Neural progenitor cell (in vitro differentiated cells): ENCODE measurements at regions not wholly inside any gene's neighbourhood (a gene's known extent, or its start where the extent isn't known, plus 50 kb on each side); places are given as distances from the start of the nearest gene placed in this dataset.

Source experiments
- DNase-seq: peaks from one replicate; pipeline ENCODE4 v3.0.0-alpha.2; 2016; ENCODE audit warnings: low spot score
- H2AFZ ChIP-seq: fragments of 200-600 bp; sonication (generic); replicated peaks from 2 replicates; pipeline ENCODE4 v1.6.1; 2016; ENCODE audit warnings: antibody characterized with exemption
- H3F3A ChIP-seq: fragments of 200-600 bp; sonication (generic); 2 replicates; pipeline ENCODE4 v1.6.1; 2016; ENCODE audit warnings: antibody characterized with exemption, low read depth
- H3K27ac ChIP-seq: fragments of 200-600 bp; sonication (generic); 2 replicates; pipeline ENCODE4 v1.5.1; 2016; ENCODE audit warnings: mild to moderate bottlenecking
- H3K27me3 ChIP-seq: fragments of 200-600 bp; sonication (generic); 2 replicates; pipeline ENCODE4 v1.6.1; 2016; ENCODE audit warnings: mild to moderate bottlenecking, moderate library complexity
- H3K36me3 ChIP-seq: fragments of 200-600 bp; sonication (generic); 2 replicates; pipeline ENCODE4 v1.5.1; 2016
- H3K4me1 ChIP-seq: fragments of 200-600 bp; sonication (generic); 2 replicates; pipeline ENCODE4 v1.6.1; 2016; ENCODE audit warnings: mixed run types
- H3K4me2 ChIP-seq: fragments of 200-600 bp; sonication (generic); 2 replicates; pipeline ENCODE4 v1.6.1; 2016
- H3K4me3 ChIP-seq: fragments of 200-600 bp; sonication (generic); 2 replicates; pipeline ENCODE4 v1.5.1; 2016
- H3K79me2 ChIP-seq: fragments of 200-600 bp; sonication (generic); 2 replicates; pipeline ENCODE4 v1.6.1; 2016; ENCODE audit warnings: low read depth
- H3K9ac ChIP-seq: fragments of 200-600 bp; sonication (generic); 2 replicates; pipeline ENCODE4 v1.6.1; 2016
- H3K9me3 ChIP-seq: fragments of 200-600 bp; sonication (generic); 2 replicates; pipeline ENCODE4 v1.5.1; 2016; ENCODE audit warnings: low read depth
- H4K20me1 ChIP-seq: fragments of 200-600 bp; sonication (generic); 2 replicates; pipeline ENCODE4 v1.6.1; 2016; ENCODE audit warnings: low read depth
- H3K27ac Mint-ChIP-seq: 3 replicates; pipeline ENCODE4 v1.8.0; 2021; ENCODE audit warnings: mixed read lengths
- H3K27me3 Mint-ChIP-seq: 2 replicates; pipeline ENCODE4 v1.8.0; 2022; ENCODE audit warnings: low read depth, mild to moderate bottlenecking, inconsistent platforms, moderate library complexity, mixed read lengths; ENCODE audit not compliant: insufficient read depth
- H3K36me3 Mint-ChIP-seq: 3 replicates; pipeline ENCODE4 v1.8.0; 2021; ENCODE audit warnings: mixed read lengths
- H3K4me1 Mint-ChIP-seq: 3 replicates; pipeline ENCODE4 v1.8.0; 2021; ENCODE audit warnings: mixed read lengths
- H3K4me3 Mint-ChIP-seq: 3 replicates; pipeline ENCODE4 v1.8.0; 2021; ENCODE audit warnings: mild to moderate bottlenecking, moderate library complexity, mixed read lengths
- H3K9me3 Mint-ChIP-seq: 3 replicates; pipeline ENCODE4 v1.8.0; 2020; ENCODE audit warnings: mixed read lengths
- EZH2 ChIP-seq: fragments of 200-600 bp; sonication (generic); IDR thresholded peaks from 2 replicates; pipeline ENCODE4 v1.6.1; 2017; ENCODE audit warnings: antibody characterized with exemption, mild to moderate bottlenecking, moderate library complexity
- EZH2phosphoT487 ChIP-seq: fragments of 200-600 bp; sonication (generic); IDR thresholded peaks from 2 replicates; pipeline ENCODE4 v1.6.1; 2017; ENCODE audit warnings: antibody characterized with exemption
- TF ChIP-seq, protein P1 (sequence below): fragments of 200-600 bp; sonication (generic); IDR thresholded peaks from 2 replicates; pipeline ENCODE4 v1.5.1; 2017; ENCODE audit warnings: antibody characterized with exemption, mild to moderate bottlenecking

DNA sequence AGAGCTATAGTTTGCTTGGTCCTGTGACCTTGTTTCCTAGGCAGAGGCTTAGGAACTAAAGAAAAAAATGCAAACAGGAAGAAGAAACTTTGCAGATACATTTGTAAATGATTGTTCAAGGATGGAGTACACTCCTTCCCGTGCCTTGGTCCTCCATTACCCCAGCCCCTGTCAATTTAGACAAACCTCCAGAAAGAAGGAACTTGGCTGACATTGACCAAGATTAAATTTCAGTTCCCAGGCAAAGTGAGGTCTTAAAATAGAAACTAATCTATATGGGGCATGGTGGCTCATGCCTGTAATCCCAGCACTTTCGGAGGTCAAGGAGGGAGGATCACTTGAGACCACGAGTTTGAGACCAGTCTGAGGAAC, 179.9 kb upstream of the FN1 start:
- Mint-ChIP-seq H3K4me1 (peaks cover 48% of the 10 kb centered on the region), H3K27ac (peak overlapping the region; percentile 18), H3K27me3 (no peaks in the 10 kb centered on the region), H3K9me3 (peaks cover 18% of the 10 kb centered on the region), H3K36me3 (peaks cover 2% of the 10 kb centered on the region), H3K4me3 (no peak overlapping the region)
- H4K20me1 ChIP-seq, result no peaks in the 10 kb centered on the region
- TF ChIP-seq, protein P1, sequence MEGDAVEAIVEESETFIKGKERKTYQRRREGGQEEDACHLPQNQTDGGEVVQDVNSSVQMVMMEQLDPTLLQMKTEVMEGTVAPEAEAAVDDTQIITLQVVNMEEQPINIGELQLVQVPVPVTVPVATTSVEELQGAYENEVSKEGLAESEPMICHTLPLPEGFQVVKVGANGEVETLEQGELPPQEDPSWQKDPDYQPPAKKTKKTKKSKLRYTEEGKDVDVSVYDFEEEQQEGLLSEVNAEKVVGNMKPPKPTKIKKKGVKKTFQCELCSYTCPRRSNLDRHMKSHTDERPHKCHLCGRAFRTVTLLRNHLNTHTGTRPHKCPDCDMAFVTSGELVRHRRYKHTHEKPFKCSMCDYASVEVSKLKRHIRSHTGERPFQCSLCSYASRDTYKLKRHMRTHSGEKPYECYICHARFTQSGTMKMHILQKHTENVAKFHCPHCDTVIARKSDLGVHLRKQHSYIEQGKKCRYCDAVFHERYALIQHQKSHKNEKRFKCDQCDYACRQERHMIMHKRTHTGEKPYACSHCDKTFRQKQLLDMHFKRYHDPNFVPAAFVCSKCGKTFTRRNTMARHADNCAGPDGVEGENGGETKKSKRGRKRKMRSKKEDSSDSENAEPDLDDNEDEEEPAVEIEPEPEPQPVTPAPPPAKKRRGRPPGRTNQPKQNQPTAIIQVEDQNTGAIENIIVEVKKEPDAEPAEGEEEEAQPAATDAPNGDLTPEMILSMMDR, result no peak
- H3K27ac ChIP-seq, result no peak overlapping the region
- no peaks in the 10 kb centered on the region for H3K9me3 ChIP-seq
- H3K79me2 ChIP-seq, result no peaks in the 10 kb centered on the region
- no peak overlapping the region for H3K9ac ChIP-seq
- H3K27me3 ChIP-seq, result no peaks in the 10 kb centered on the region
- H3K36me3 ChIP-seq, result no peaks in the 10 kb centered on the region
- H3K4me2 ChIP-seq, result no peak overlapping the region
- peaks cover 16% of the 10 kb centered on the region for H3K4me1 ChIP-seq
- DNase-seq, result no peak
- peaks cover 10% of the 10 kb centered on the region for H3F3A ChIP-seq
- no peak overlapping the region for H3K4me3 ChIP-seq
- no peak overlapping the region for H2AFZ ChIP-seq

DNA sequence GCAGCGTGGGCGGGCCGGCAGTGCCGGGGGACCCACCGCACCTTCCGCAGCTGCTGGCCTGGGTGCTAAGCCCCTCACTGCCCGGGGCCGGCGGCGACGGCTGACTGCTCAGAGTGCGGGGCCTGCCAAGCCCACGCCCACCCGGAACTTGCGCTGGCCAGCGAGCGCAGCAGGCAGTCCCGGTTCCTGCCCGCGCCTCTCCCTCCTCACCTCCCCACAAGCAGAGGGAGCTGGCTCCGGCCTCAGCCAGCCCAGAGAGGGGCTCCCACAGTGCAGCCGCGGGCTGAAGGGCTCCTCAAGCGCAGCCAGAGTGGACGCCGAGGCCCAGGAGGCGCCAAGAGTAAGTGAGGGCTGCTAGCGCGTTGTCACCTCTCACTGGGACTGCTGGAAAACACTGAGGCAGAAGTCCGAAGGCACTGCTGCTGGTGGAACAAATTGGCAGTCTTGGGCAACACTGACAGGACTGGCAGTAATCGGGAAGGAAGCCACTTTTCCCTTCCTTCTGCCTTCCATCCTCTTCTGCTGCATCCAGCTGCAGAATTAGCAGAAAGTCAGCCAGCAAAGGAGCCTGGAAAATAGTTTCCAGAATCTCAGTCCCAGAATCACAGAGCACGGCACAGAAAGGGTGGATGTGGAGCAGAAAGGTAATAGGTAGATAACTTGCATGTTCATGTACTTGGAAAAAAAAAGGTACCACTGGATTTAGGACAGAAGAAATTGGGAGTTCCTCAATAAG, 179.4 kb upstream of the FN1 start:
- H3K27ac Mint-ChIP-seq, result peak overlapping the region; percentile 18
- peaks cover 18% of the 10 kb centered on the region for H3K9me3 Mint-ChIP-seq
- no peak overlapping the region for H3K4me2 ChIP-seq
- H3K4me3 ChIP-seq, result no peak overlapping the region
- H3K27me3 Mint-ChIP-seq, result no peaks in the 10 kb centered on the region
- H3K36me3 ChIP-seq, result no peaks in the 10 kb centered on the region
- no peak for DNase-seq
- H3K4me1 Mint-ChIP-seq, result peaks cover 42% of the 10 kb centered on the region
- H3K9ac ChIP-seq, result no peak overlapping the region
- no peaks in the 10 kb centered on the region for H3K9me3 ChIP-seq
- H3K27ac ChIP-seq, result no peak overlapping the region
- no peak for TF ChIP-seq EZH2
- TF ChIP-seq, protein P1, result no peak
- TF ChIP-seq EZH2phosphoT487, result no peak
- no peak overlapping the region for H3K4me3 Mint-ChIP-seq
- H3K27me3 ChIP-seq, result no peaks in the 10 kb centered on the region
- H3K4me1 ChIP-seq, result peaks cover 16% of the 10 kb centered on the region
- H3K36me3 Mint-ChIP-seq, result peaks cover 2% of the 10 kb centered on the region
- H4K20me1 ChIP-seq, result no peaks in the 10 kb centered on the region
- H2AFZ ChIP-seq, result no peak overlapping the region
- peaks cover 10% of the 10 kb centered on the region for H3F3A ChIP-seq
- H3K79me2 ChIP-seq, result no peaks in the 10 kb centered on the region

DNA sequence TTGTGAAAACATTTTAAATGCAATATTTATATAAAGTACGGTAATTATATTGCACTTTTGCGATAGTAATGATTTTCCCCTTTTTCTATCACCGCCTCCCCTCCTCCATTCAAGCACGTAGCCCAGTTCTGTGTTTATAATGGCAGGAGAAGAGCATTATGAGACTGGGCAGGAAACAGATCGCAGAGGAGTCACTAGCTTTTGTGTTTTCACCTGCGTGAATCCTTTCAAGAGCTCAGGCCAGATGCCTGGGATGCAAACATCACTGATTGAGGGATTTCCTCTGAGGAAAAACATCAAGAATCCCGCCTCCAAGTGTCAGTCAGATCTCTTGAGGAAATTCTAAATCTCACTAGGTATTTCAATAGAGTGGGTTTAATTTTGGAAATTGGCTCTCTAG, 178.4 kb upstream of the FN1 start:
- Mint-ChIP-seq H3K9me3 (peaks cover 18% of the 10 kb centered on the region), H3K27me3 (no peaks in the 10 kb centered on the region), H3K4me3 (no peak overlapping the region), H3K4me1 (peaks cover 33% of the 10 kb centered on the region), H3K36me3 (peaks cover 2% of the 10 kb centered on the region), H3K27ac (peak overlapping the region; percentile 64)
- peak; percentile 25 for DNase-seq
- no peaks in the 10 kb centered on the region for H3K9me3 ChIP-seq
- peaks cover 8% of the 10 kb centered on the region for H3K4me1 ChIP-seq
- no peak overlapping the region for H3K27ac ChIP-seq
- H3K79me2 ChIP-seq, result no peaks in the 10 kb centered on the region
- no peaks in the 10 kb centered on the region for H3K27me3 ChIP-seq
- H3F3A ChIP-seq, result peaks cover 6% of the 10 kb centered on the region
- H3K4me2 ChIP-seq, result no peak overlapping the region
- no peaks in the 10 kb centered on the region for H4K20me1 ChIP-seq
- H3K4me3 ChIP-seq, result no peak overlapping the region
- no peak overlapping the region for H3K9ac ChIP-seq
- H3K36me3 ChIP-seq, result no peaks in the 10 kb centered on the region
- H2AFZ ChIP-seq, result no peak overlapping the region
- TF ChIP-seq EZH2 (no peak), EZH2phosphoT487 (no peak)
- TF ChIP-seq, protein P1, result no peak
